Left lung (tissue), 4 donors: ENCODE measurements at regions not wholly inside any gene's neighbourhood (a gene's known extent, or its start where the extent isn't known, plus 50 kb on each side); places are given as distances from the start of the nearest gene placed in this dataset.
A peak's percentile ranks its signal among the peaks of the same experiment; 100 is the strongest.

Experiments
- ATAC-seq: fragments of 200-7000 bp; cut with Tn5 transposase; one replicate; pipeline ENCODE4 v1.9.1; 2020; ENCODE audit warnings: moderate library complexity
- DNase-seq, 4 donors: peaks; one replicate each; pipeline ENCODE4 v3.0.0-alpha.2; 2013 to 2020
- H3K27ac ChIP-seq, 2 donors: fragments of 200-600 bp; sonication (generic) in 1 of 2; one replicate each; pipeline versions ENCODE4 v1.5.0 to v1.8.0; 2020 to 2021
- H3K27me3 ChIP-seq, 2 donors: fragments of 200-600 bp; sonication (generic) in 1 of 2; one replicate each; pipeline versions ENCODE4 v1.5.0 to v1.8.0; 2020 to 2021
- H3K36me3 ChIP-seq, 2 donors: fragments of 200-600 bp; sonication (generic) in 1 of 2; one replicate each; pipeline versions ENCODE4 v1.5.0 to v1.8.0; 2020 to 2021
- H3K4me1 ChIP-seq, 2 donors: fragments of 200-600 bp; one replicate each; pipeline ENCODE4 v1.8.0; 2021
- H3K4me3 ChIP-seq, 2 donors: fragments of 200-600 bp; sonication (generic) in 1 of 2; one replicate each; pipeline versions ENCODE4 v1.5.0 to v1.8.0; 2020 to 2021; ENCODE audit warnings: mild to moderate bottlenecking in 1 of 2
- H3K9me3 ChIP-seq, 2 donors: fragments of 200-600 bp; sonication (generic) in 1 of 2; one replicate each; pipeline versions ENCODE4 v1.5.0 to v1.8.0; 2020 to 2021
- intact Hi-C, 2 donors: fragments of 100-400 bp; cut with DNase I; formaldehyde crosslinking; loops; one replicate each; pipeline versions ENCODE4 v1.11.2 to v1.14.2; 2022
- TF ChIP-seq, protein P1 (sequence below), 2 donors: fragments of 200-600 bp; sonication (generic) in 1 of 2; IDR thresholded peaks; one replicate each; pipeline versions ENCODE4 v1.5.0 to v1.8.0; 2021; ENCODE audit warnings: antibody characterized with exemption in 2 of 2
- donor health status: DM: no; HTN: yes; CAD: no.
- donor health status: DM: no; HTN: no; CAD: no.

DNA sequence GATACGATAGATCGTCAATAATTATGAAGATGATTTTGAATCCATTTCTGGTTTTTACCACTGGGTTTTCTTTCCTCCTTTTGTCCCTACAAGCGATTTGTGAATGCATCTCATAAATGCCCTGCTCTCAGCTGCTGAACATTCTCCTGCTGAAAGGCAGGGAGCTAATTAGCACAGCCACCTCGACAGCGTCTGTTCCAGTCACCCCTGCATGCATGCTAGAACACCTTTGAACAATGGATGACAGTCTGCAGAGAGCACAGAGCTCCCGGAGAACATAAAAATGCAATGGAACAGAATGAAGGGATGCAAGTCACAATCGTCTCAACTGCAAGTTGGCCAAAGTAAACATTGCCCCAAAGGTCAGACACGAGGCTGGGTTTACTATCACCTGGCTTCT lies 105.8 kb downstream of the SLC35B3 start:
- TF ChIP-seq, protein P1, sequence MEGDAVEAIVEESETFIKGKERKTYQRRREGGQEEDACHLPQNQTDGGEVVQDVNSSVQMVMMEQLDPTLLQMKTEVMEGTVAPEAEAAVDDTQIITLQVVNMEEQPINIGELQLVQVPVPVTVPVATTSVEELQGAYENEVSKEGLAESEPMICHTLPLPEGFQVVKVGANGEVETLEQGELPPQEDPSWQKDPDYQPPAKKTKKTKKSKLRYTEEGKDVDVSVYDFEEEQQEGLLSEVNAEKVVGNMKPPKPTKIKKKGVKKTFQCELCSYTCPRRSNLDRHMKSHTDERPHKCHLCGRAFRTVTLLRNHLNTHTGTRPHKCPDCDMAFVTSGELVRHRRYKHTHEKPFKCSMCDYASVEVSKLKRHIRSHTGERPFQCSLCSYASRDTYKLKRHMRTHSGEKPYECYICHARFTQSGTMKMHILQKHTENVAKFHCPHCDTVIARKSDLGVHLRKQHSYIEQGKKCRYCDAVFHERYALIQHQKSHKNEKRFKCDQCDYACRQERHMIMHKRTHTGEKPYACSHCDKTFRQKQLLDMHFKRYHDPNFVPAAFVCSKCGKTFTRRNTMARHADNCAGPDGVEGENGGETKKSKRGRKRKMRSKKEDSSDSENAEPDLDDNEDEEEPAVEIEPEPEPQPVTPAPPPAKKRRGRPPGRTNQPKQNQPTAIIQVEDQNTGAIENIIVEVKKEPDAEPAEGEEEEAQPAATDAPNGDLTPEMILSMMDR (IDR thresholded peaks at IDR 0.05): no peak
- Histone ChIP-seq H3K9me3 (no peaks in the 10 kb centered on the region), H3K27me3 (no peaks in the 10 kb centered on the region)

DNA sequence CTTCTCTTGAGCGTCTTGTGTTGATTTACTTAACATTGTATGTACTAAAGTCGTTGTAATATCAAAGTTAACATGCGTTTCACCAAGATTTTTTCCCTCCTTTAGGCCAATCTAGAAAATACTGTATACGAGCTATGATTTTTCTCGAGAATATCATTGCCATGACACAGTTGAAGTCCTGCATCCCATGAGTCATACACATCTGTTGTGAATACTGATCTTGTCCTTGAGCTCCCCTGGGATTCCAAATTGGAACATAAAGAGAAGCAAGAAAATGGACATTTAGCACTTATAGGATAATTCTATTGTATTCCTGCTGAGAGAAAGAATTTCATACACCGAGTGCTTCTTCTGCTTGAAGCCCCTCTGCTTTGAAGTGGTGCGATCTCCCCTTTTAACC lies 109.6 kb downstream of the SLC35B3 start:
- Histone ChIP-seq H3K9me3 (no peaks in the 10 kb centered on the region), H3K27ac (no peak overlapping the region), H3K4me1 (no peaks in the 10 kb centered on the region), H3K27me3 (no peaks in the 10 kb centered on the region), H3K36me3 (no peaks in the 10 kb centered on the region), H3K4me3 (no peak overlapping the region)
- ATAC-seq: no peak
- no peak for DNase-seq
- TF ChIP-seq, protein P1 (IDR thresholded peaks at IDR 0.05): no peak
- intact Hi-C loops: no loop called here

More for the DNA sequence above, 105.8 kb downstream of the SLC35B3 start:
- no peak for DNase-seq
- H3K4me3 ChIP-seq: no peak overlapping the region
- H3K36me3 ChIP-seq: no peaks in the 10 kb centered on the region
- no peaks in the 10 kb centered on the region for H3K4me1 ChIP-seq
- ATAC-seq: no peak
- no peak overlapping the region for H3K27ac ChIP-seq
- intact Hi-C loops: no loop called here

DNA sequence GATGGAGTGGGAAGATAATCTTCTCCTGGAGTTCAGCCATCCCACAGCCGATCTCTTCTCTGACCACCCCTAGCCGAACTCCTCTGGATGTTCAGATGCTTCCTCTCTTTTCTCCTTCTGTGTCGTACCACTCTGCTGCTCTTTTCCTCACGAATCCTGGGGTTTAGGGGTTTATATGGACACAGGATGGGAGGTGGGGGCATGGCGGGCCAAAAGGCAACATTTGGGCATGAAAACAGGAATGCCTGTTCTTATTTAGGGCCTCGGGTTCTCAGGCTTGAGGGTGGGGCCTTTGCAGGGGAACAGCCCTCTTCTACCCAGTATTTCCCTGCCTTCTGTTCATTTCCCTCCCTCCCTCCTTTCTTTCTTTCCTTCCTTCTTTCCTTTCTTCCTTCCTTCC lies 112.7 kb downstream of the SLC35B3 start:
- intact Hi-C loops: no loop called here
- no peaks in the 10 kb centered on the region for H3K36me3 ChIP-seq
- H3K4me3 ChIP-seq: no peak overlapping the region
- no peaks in the 10 kb centered on the region for H3K27me3 ChIP-seq
- TF ChIP-seq, protein P1 (IDR thresholded peaks at IDR 0.05): no peak
- ATAC-seq (no peak), DNase-seq (no peak)
- no peaks in the 10 kb centered on the region for H3K9me3 ChIP-seq
- H3K27ac ChIP-seq: no peak overlapping the region
- H3K4me1 ChIP-seq: no peaks in the 10 kb centered on the region

DNA sequence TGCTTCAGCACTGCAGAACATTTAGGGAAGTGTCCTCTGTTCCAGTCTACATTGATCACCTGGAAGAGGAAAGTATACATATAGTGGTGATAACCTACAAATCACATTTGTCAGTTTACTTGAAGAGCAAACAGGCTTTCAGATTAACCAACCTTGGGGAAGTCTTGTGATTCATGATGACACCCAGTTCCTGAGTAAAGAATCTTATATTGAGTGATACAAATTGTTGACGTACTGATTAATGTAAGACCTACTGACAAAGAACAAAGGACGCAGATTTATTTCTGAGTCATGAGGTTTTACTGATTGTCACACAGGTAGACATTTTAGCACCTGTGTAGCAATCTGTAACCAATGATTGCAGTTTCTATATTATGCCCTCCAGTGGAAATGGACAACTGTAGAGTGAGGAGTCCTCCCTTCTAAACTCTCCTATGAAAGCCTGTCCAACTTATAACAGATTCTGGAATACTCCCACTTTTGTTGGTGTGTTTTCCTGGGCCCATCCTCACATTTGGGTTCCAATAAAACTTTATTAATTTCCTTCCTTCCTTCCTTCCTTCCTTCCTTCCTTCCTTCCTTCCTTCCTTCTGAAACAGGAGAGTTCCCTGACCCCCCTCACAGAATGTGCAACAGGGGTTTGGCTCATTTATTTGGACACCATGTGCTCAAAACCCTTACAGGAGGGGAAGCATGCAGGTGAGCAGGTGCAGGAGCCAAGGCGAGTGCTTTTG lies 113.5 kb downstream of the SLC35B3 start:
- DNase-seq: no peak
- Histone ChIP-seq H3K9me3 (no peaks in the 10 kb centered on the region), H3K27me3 (no peaks in the 10 kb centered on the region), H3K27ac (no peak overlapping the region), H3K36me3 (no peaks in the 10 kb centered on the region), H3K4me3 (no peak overlapping the region), H3K4me1 (no peaks in the 10 kb centered on the region)
- no peak for ATAC-seq
- intact Hi-C loops: no loop called here
- TF ChIP-seq, protein P1 (IDR thresholded peaks at IDR 0.05): no peak

DNA sequence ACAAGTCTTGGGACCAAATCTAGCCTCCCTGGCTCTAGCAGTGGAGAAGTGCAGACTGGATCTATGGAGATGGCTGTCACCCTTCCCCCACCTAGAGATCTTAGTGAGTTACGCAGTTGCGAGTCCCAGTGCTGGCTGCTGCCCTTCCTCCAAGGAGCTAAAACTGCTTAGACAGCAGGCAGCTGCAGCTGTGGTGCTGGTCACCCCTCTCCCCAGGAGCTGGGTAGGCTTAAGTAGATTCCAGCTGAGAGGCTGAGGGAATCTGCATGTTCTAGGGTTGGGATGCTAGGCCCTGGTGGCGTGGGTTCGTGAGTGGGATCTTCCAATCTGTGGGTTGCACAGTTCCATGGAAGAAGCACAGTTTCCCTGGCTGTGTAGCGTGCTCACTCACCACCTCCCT lies 120.2 kb downstream of the SLC35B3 start:
- no peak overlapping the region for H3K27ac ChIP-seq
- no peaks in the 10 kb centered on the region for H3K36me3 ChIP-seq
- H3K4me1 ChIP-seq: no peaks in the 10 kb centered on the region
- no peak overlapping the region for H3K4me3 ChIP-seq
- intact Hi-C loops: no loop called here
- TF ChIP-seq, protein P1 (IDR thresholded peaks at IDR 0.05): no peak
- DNase-seq (peak in 1 of 4 donors; percentile 18), ATAC-seq (no peak)
- no peaks in the 10 kb centered on the region for H3K27me3 ChIP-seq
- peaks cover 0 to 17% of the 10 kb centered on the region in 2 donors for H3K9me3 ChIP-seq
